Neural progenitor cell (in vitro differentiated cells): ENCODE measurements at regions not wholly inside any gene's neighbourhood (a gene's known extent, or its start where the extent isn't known, plus 50 kb on each side); places are given as distances from the start of the nearest gene placed in this dataset.

Experiments used
- DNase-seq: peaks from one replicate; pipeline ENCODE4 v3.0.0-alpha.2; 2016; ENCODE audit warnings: low spot score
- H2AFZ ChIP-seq: fragments of 200-600 bp; sonication (generic); replicated peaks from 2 replicates; pipeline ENCODE4 v1.6.1; 2016; ENCODE audit warnings: antibody characterized with exemption
- H3F3A ChIP-seq: fragments of 200-600 bp; sonication (generic); 2 replicates; pipeline ENCODE4 v1.6.1; 2016; ENCODE audit warnings: antibody characterized with exemption, low read depth
- H3K27ac ChIP-seq: fragments of 200-600 bp; sonication (generic); 2 replicates; pipeline ENCODE4 v1.5.1; 2016; ENCODE audit warnings: mild to moderate bottlenecking
- H3K27me3 ChIP-seq: fragments of 200-600 bp; sonication (generic); 2 replicates; pipeline ENCODE4 v1.6.1; 2016; ENCODE audit warnings: mild to moderate bottlenecking, moderate library complexity
- H3K36me3 ChIP-seq: fragments of 200-600 bp; sonication (generic); 2 replicates; pipeline ENCODE4 v1.5.1; 2016
- H3K4me1 ChIP-seq: fragments of 200-600 bp; sonication (generic); 2 replicates; pipeline ENCODE4 v1.6.1; 2016; ENCODE audit warnings: mixed run types
- H3K4me2 ChIP-seq: fragments of 200-600 bp; sonication (generic); 2 replicates; pipeline ENCODE4 v1.6.1; 2016
- H3K4me3 ChIP-seq: fragments of 200-600 bp; sonication (generic); 2 replicates; pipeline ENCODE4 v1.5.1; 2016
- H3K79me2 ChIP-seq: fragments of 200-600 bp; sonication (generic); 2 replicates; pipeline ENCODE4 v1.6.1; 2016; ENCODE audit warnings: low read depth
- H3K9ac ChIP-seq: fragments of 200-600 bp; sonication (generic); 2 replicates; pipeline ENCODE4 v1.6.1; 2016
- H3K9me3 ChIP-seq: fragments of 200-600 bp; sonication (generic); 2 replicates; pipeline ENCODE4 v1.5.1; 2016; ENCODE audit warnings: low read depth
- H4K20me1 ChIP-seq: fragments of 200-600 bp; sonication (generic); 2 replicates; pipeline ENCODE4 v1.6.1; 2016; ENCODE audit warnings: low read depth
- H3K27ac Mint-ChIP-seq: 3 replicates; pipeline ENCODE4 v1.8.0; 2021; ENCODE audit warnings: mixed read lengths
- H3K27me3 Mint-ChIP-seq: 2 replicates; pipeline ENCODE4 v1.8.0; 2022; ENCODE audit warnings: low read depth, mild to moderate bottlenecking, inconsistent platforms, moderate library complexity, mixed read lengths; ENCODE audit not compliant: insufficient read depth
- H3K36me3 Mint-ChIP-seq: 3 replicates; pipeline ENCODE4 v1.8.0; 2021; ENCODE audit warnings: mixed read lengths
- H3K4me1 Mint-ChIP-seq: 3 replicates; pipeline ENCODE4 v1.8.0; 2021; ENCODE audit warnings: mixed read lengths
- H3K4me3 Mint-ChIP-seq: 3 replicates; pipeline ENCODE4 v1.8.0; 2021; ENCODE audit warnings: mild to moderate bottlenecking, moderate library complexity, mixed read lengths
- H3K9me3 Mint-ChIP-seq: 3 replicates; pipeline ENCODE4 v1.8.0; 2020; ENCODE audit warnings: mixed read lengths
- CTCF ChIP-seq: fragments of 200-600 bp; sonication (generic); IDR thresholded peaks from 2 replicates; pipeline ENCODE4 v1.5.1; 2017; ENCODE audit warnings: antibody characterized with exemption, mild to moderate bottlenecking
- EZH2 ChIP-seq: fragments of 200-600 bp; sonication (generic); IDR thresholded peaks from 2 replicates; pipeline ENCODE4 v1.6.1; 2017; ENCODE audit warnings: antibody characterized with exemption, mild to moderate bottlenecking, moderate library complexity
- EZH2phosphoT487 ChIP-seq: fragments of 200-600 bp; sonication (generic); IDR thresholded peaks from 2 replicates; pipeline ENCODE4 v1.6.1; 2017; ENCODE audit warnings: antibody characterized with exemption

GRCh38 chr17:53649201-53649600, 173.5 kb upstream of the KIF2B start:
- Histone ChIP-seq H3K27me3 (no peaks in the 10 kb centered on the region), H3K9me3 (no peaks in the 10 kb centered on the region), H3K4me2 (no peak overlapping the region), H2AFZ (no peak overlapping the region), H3K79me2 (no peaks in the 10 kb centered on the region), H3K36me3 (no peaks in the 10 kb centered on the region), H3F3A (no peaks in the 10 kb centered on the region), H3K27ac (no peak overlapping the region), H3K4me1 (no peaks in the 10 kb centered on the region), H3K4me3 (no peak overlapping the region), H3K9ac (no peak overlapping the region), H4K20me1 (no peaks in the 10 kb centered on the region)
- no peak for DNase-seq
- H3K4me3 Mint-ChIP-seq: no peak overlapping the region
- H3K36me3 Mint-ChIP-seq: no peaks in the 10 kb centered on the region
- no peak overlapping the region for H3K27ac Mint-ChIP-seq
- no peaks in the 10 kb centered on the region for H3K27me3 Mint-ChIP-seq
- H3K9me3 Mint-ChIP-seq: peaks cover 3% of the 10 kb centered on the region
- TF ChIP-seq EZH2phosphoT487 (no peak), CTCF (no peak), EZH2 (no peak)
- H3K4me1 Mint-ChIP-seq: no peaks in the 10 kb centered on the region

- H3K4me2 ChIP-seq: no peak overlapping the region
- H3K36me3 Mint-ChIP-seq: no peaks in the 10 kb centered on the region
- DNase-seq: no peak
- H3K27me3 ChIP-seq: no peaks in the 10 kb centered on the region
- H3K27me3 Mint-ChIP-seq: no peaks in the 10 kb centered on the region
- H3K27ac Mint-ChIP-seq: no peak overlapping the region
- H3K4me1 ChIP-seq: no peaks in the 10 kb centered on the region
- TF ChIP-seq EZH2 (no peak), EZH2phosphoT487 (no peak), CTCF (no peak)
- no peaks in the 10 kb centered on the region for H3K4me1 Mint-ChIP-seq
- no peak overlapping the region for H3K27ac ChIP-seq
- no peaks in the 10 kb centered on the region for H3K36me3 ChIP-seq
- no peak overlapping the region for H3K4me3 ChIP-seq
- H4K20me1 ChIP-seq: no peaks in the 10 kb centered on the region
- H3K9ac ChIP-seq: no peak overlapping the region
- no peaks in the 10 kb centered on the region for H3K9me3 ChIP-seq
- H3K79me2 ChIP-seq: no peaks in the 10 kb centered on the region
- no peak overlapping the region for H2AFZ ChIP-seq
- peaks cover 3% of the 10 kb centered on the region for H3K9me3 Mint-ChIP-seq
- no peak overlapping the region for H3K4me3 Mint-ChIP-seq
- no peaks in the 10 kb centered on the region for H3F3A ChIP-seq
These were observed 175.9 kb upstream of the KIF2B start for GRCh38 chr17:53646835-53647234.

GRCh38 chr17:53640808-53641207, 181.9 kb upstream of the KIF2B start:
- H3K27me3 Mint-ChIP-seq: no peaks in the 10 kb centered on the region
- H3K9me3 Mint-ChIP-seq: no peaks in the 10 kb centered on the region
- Histone ChIP-seq H4K20me1 (no peaks in the 10 kb centered on the region), H3K4me1 (no peaks in the 10 kb centered on the region), H3K27ac (no peak overlapping the region), H3K36me3 (no peaks in the 10 kb centered on the region), H3K9me3 (no peaks in the 10 kb centered on the region), H3K4me2 (no peak overlapping the region), H3K27me3 (no peaks in the 10 kb centered on the region), H3K79me2 (no peaks in the 10 kb centered on the region), H3K9ac (no peak overlapping the region), H3K4me3 (no peak overlapping the region), H2AFZ (no peak overlapping the region), H3F3A (no peaks in the 10 kb centered on the region)
- TF ChIP-seq EZH2phosphoT487 (no peak), CTCF (no peak), EZH2 (no peak)
- no peak overlapping the region for H3K27ac Mint-ChIP-seq
- no peak for DNase-seq
- no peaks in the 10 kb centered on the region for H3K4me1 Mint-ChIP-seq
- no peak overlapping the region for H3K4me3 Mint-ChIP-seq
- no peaks in the 10 kb centered on the region for H3K36me3 Mint-ChIP-seq

GRCh38 chr17:53635444-53635843, 187.3 kb upstream of the KIF2B start:
- Mint-ChIP-seq H3K36me3 (no peaks in the 10 kb centered on the region), H3K27me3 (no peaks in the 10 kb centered on the region), H3K27ac (no peak overlapping the region), H3K9me3 (peaks cover 3% of the 10 kb centered on the region), H3K4me3 (no peak overlapping the region), H3K4me1 (peaks cover 16% of the 10 kb centered on the region)
- peaks cover 13% of the 10 kb centered on the region for H3K4me1 ChIP-seq
- peak overlapping the region; percentile 51 for H2AFZ ChIP-seq
- peak; percentile 9 for DNase-seq
- no peak overlapping the region for H3K27ac ChIP-seq
- no peak overlapping the region for H3K4me2 ChIP-seq
- H3K36me3 ChIP-seq: no peaks in the 10 kb centered on the region
- H3K4me3 ChIP-seq: no peak overlapping the region
- no peaks in the 10 kb centered on the region for H3K9me3 ChIP-seq
- no peak for TF ChIP-seq CTCF
- TF ChIP-seq EZH2: no peak
- no peak for TF ChIP-seq EZH2phosphoT487
- H3K79me2 ChIP-seq: no peaks in the 10 kb centered on the region
- no peaks in the 10 kb centered on the region for H3K27me3 ChIP-seq
- no peak overlapping the region for H3K9ac ChIP-seq
- peaks cover 12% of the 10 kb centered on the region for H3F3A ChIP-seq
- H4K20me1 ChIP-seq: no peaks in the 10 kb centered on the region
